Endodermal cell (in vitro differentiated cells): ENCODE measurements at regions not wholly inside any gene's neighbourhood (a gene's known extent, or its start where the extent isn't known, plus 50 kb on each side); places are given as distances from the start of the nearest gene placed in this dataset.

Experiments used
- DNase-seq: peaks from one replicate; pipeline ENCODE4 v3.0.0-alpha.2; 2017
- H3K27ac ChIP-seq: 2 replicates; pipeline ENCODE4 v1.5.1; 2013; ENCODE audit warnings: mild to moderate bottlenecking, low read depth, low read length, moderate library complexity
- H3K27me3 ChIP-seq: 2 replicates; pipeline ENCODE4 v1.6.1; 2013; ENCODE audit warnings: mild to moderate bottlenecking, low read length, moderate library complexity; ENCODE audit not compliant: insufficient read depth, control insufficient read depth, poor library complexity, severe bottlenecking
- H3K36me3 ChIP-seq: 2 replicates; pipeline ENCODE4 v1.7.0; 2013; ENCODE audit warnings: mild to moderate bottlenecking, low read length, moderate library complexity; ENCODE audit not compliant: control insufficient read depth, insufficient read depth
- H3K4me1 ChIP-seq: one replicate; pipeline ENCODE4 v1.7.0; 2013; ENCODE audit warnings: low read length; ENCODE audit not compliant: control insufficient read depth, insufficient read depth
- H3K4me3 ChIP-seq: 2 replicates; pipeline ENCODE4 v1.5.1; 2013; ENCODE audit warnings: mild to moderate bottlenecking, low read length, moderate library complexity
- H3K9ac ChIP-seq: 2 replicates; pipeline ENCODE4 v1.6.1; 2013; ENCODE audit warnings: mild to moderate bottlenecking, low read length, moderate library complexity; ENCODE audit not compliant: poor library complexity, severe bottlenecking; ENCODE audit errors: extremely low read depth
- H3K9me3 ChIP-seq: 2 replicates; pipeline ENCODE4 v1.6.1; 2013; ENCODE audit warnings: mild to moderate bottlenecking, low read length, moderate library complexity; ENCODE audit not compliant: control insufficient read depth
- H3K27ac Mint-ChIP-seq: 2 replicates; pipeline ENCODE4 v1.8.0; 2020; ENCODE audit warnings: mixed read lengths
- H3K27me3 Mint-ChIP-seq: 2 replicates; pipeline ENCODE4 v1.8.0; 2021; ENCODE audit warnings: mild to moderate bottlenecking, mixed read lengths; ENCODE audit not compliant: insufficient read depth
- H3K36me3 Mint-ChIP-seq: 2 replicates; pipeline ENCODE4 v1.8.0; 2020; ENCODE audit warnings: low read depth, mixed read lengths
- H3K4me1 Mint-ChIP-seq: 2 replicates; pipeline ENCODE4 v1.8.0; 2020; ENCODE audit warnings: mixed read lengths
- H3K4me3 Mint-ChIP-seq: 2 replicates; pipeline ENCODE4 v1.8.0; 2020; ENCODE audit warnings: mild to moderate bottlenecking, moderate library complexity, mixed read lengths
- H3K9me3 Mint-ChIP-seq: 2 replicates; pipeline ENCODE4 v1.8.0; 2020; ENCODE audit warnings: mild to moderate bottlenecking, mixed read lengths
- CTCF ChIP-seq: fragments of 200-600 bp; sonication (generic); conservative IDR thresholded peaks from 2 replicates; pipeline ENCODE4 v1.5.0; 2021; ENCODE audit warnings: antibody characterized with exemption, mild to moderate bottlenecking
- WGBS, 2 experiments: methylation state at CpG; one replicate each; pipeline versions ENCODE4 v1.1.5 to v1.1.7; 2013; ENCODE audit warnings: missing lambda C conversion rate in 2 of 2, mixed read lengths in 1 of 2; ENCODE audit not compliant: insufficient coverage in 1 of 2, insufficient read length in 1 of 2; 5-methylcytosine and 5-hydroxymethylcytosine counted together

GRCh38 chr2:237205043-237205541 is 119.4 kb downstream of the COPS8 start:
- no peaks in the 10 kb centered on the region for H3K4me1 ChIP-seq
- 94 to 97% methylated on average over 6 to 8 of the region's 8 CpGs for WGBS, 2 experiments
- Mint-ChIP-seq H3K4me1 (peaks cover 15% of the 10 kb centered on the region), H3K27me3 (no peaks in the 10 kb centered on the region), H3K9me3 (peaks cover 9% of the 10 kb centered on the region), H3K27ac (no peak overlapping the region), H3K4me3 (no peak overlapping the region), H3K36me3 (no peaks in the 10 kb centered on the region)
- H3K27ac ChIP-seq, result peak overlapping the region; percentile 81
- H3K9me3 ChIP-seq, result no peaks in the 10 kb centered on the region
- no peak overlapping the region for H3K4me3 ChIP-seq
- H3K36me3 ChIP-seq, result no peaks in the 10 kb centered on the region
- no peak for DNase-seq
- no peak for TF ChIP-seq CTCF
- H3K9ac ChIP-seq, result no peak overlapping the region
- no peaks in the 10 kb centered on the region for H3K27me3 ChIP-seq

GRCh38 chr2:237205561-237205971 is 119.9 kb downstream of the COPS8 start:
- Histone ChIP-seq H3K4me1 (no peaks in the 10 kb centered on the region), H3K36me3 (no peaks in the 10 kb centered on the region), H3K4me3 (no peak overlapping the region), H3K9me3 (no peaks in the 10 kb centered on the region), H3K9ac (no peak overlapping the region), H3K27ac (peak overlapping the region; percentile 81), H3K27me3 (no peaks in the 10 kb centered on the region)
- Mint-ChIP-seq H3K4me1 (peaks cover 15% of the 10 kb centered on the region), H3K27me3 (no peaks in the 10 kb centered on the region), H3K4me3 (no peak overlapping the region), H3K36me3 (no peaks in the 10 kb centered on the region), H3K27ac (no peak overlapping the region), H3K9me3 (peaks cover 4% of the 10 kb centered on the region)
- no peak for DNase-seq
- 79 to 89% methylated on average over 8 of the region's 8 CpGs for WGBS, 2 experiments
- no peak for TF ChIP-seq CTCF

- Mint-ChIP-seq H3K9me3 (no peaks in the 10 kb centered on the region), H3K27me3 (no peaks in the 10 kb centered on the region), H3K27ac (no peak overlapping the region), H3K4me1 (peaks cover 11% of the 10 kb centered on the region), H3K36me3 (no peaks in the 10 kb centered on the region), H3K4me3 (no peak overlapping the region)
- no peaks in the 10 kb centered on the region for H3K4me1 ChIP-seq
- no peak overlapping the region for H3K4me3 ChIP-seq
- no peaks in the 10 kb centered on the region for H3K27me3 ChIP-seq
- H3K9ac ChIP-seq, result no peak overlapping the region
- TF ChIP-seq CTCF, result no peak
- peaks cover 10% of the 10 kb centered on the region for H3K9me3 ChIP-seq
- no peak overlapping the region for H3K27ac ChIP-seq
- WGBS, 2 experiments, result 78 to 79% methylated on average over 6 to 7 of the region's 7 CpGs
- H3K36me3 ChIP-seq, result no peaks in the 10 kb centered on the region
- no peak for DNase-seq
These were observed 122.0 kb downstream of the COPS8 start for GRCh38 chr2:237207646-237208045.
